GDM1 (cell line): ENCODE measurements at regions not wholly inside any gene's neighbourhood (a gene's known extent, or its start where the extent isn't known, plus 50 kb on each side); places are given as distances from the start of the nearest gene placed in this dataset.
"Not testable (repeated sequence)": the region's sequence is repeated elsewhere in the genome, so short reads cannot be mapped to it uniquely, and the experiment has no call there.

ENCODE experiments used
- DNase-seq: peaks from one replicate; lab custom pipeline; 2025; lab: John Stamatoyannopoulos, UW

DNA sequence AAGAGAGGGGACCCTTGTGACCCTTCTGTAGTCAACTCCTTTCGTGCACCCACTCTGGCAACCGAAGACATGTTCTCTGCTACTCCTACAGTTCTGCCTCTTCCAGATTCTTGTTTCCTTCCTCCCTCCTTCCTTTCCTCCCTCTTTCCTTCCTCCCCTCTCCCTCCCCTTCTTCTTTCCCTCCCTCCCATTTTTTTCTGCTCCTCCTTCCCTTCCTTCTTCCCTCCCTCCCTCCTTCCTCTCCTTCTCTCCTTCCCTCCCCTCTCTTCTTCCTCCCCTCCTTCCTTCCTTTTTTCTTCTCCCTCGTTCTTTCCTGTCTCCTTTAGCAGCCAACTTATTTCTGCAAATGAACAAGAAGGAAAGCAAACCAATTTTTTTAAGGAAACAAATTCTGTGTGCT, 111.5 kb downstream of the NPTX2 start:
- no peak for DNase-seq

DNA sequence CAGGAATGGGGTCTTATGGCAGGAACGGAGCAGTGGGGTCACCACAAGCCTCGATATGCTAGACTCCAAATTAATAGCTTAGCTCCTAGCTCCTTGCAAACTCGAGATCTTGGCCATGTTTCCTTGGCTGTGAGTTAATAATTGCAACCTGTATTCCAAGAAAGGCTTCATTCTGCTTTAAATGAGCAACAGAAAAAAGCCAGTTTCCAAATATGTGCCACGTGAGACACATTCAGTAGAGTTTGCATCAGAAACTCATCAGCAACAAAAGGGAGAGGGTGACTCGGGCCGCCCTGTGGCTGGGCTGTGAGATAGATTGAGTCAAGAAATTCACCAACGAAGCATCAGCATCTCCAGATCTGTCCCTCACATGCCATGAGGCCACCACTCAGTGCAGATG, 112.0 kb downstream of the NPTX2 start:
- DNase-seq, result no peak

DNA sequence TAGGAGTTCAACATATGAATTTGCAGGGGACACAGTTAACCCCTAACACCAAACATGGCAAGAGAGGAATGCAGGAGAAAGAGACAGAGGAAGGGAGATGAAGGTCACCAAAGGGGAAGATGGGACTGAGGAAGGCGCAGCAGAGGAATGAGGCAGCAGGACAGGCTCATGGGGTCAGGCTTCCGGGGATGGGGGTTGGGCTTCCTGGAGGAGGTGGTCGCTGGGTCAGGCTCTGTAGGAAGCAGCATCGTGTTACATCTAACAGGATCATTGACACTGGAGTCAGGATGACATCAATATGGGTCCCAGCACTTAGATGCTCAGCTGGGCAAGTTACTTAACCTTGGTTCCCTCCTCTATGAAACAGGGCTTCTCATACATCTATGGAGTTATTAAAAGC, 113.2 kb downstream of the NPTX2 start:
- DNase-seq, result no peak

DNA sequence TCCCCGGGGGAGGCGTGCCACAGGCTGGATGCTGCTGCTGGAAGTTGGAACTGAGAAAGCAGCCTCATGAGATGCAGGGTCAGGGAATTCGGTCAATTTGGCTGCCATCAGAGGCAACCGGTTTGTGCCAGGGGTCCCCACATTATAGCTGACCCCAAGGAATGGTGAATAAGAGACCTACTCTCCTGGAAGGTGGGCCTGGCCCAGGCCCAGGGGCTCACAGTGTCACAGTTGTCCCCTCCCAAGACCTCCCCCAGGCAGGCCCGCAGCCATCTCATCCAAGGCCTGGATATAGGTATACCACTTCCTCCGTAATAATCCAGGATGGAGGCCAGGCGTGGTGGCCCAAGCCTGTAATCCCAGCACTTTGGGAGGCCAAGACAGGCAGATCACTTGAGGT, 114.6 kb downstream of the NPTX2 start:
- DNase-seq, result no peak

DNA sequence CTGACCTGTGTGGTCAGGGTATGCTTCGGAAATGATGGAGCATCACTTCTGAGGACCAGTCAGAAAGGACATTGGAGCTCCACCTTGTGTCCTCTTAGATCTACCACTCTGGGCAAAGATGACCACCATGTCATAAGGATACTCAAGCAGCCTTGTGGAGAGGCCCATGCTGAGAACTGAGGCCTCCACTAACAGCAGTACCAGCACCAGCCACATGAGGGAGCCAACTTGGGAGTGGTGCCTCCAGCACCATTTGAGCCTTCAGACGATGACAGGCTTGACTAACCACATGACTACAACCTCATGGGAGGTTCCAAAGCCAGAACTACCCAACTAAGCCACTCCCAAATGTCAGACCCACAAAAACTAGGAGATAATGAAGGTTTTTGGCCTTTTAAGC, 116.0 kb downstream of the NPTX2 start:
- DNase-seq, result peak; percentile 48

DNA sequence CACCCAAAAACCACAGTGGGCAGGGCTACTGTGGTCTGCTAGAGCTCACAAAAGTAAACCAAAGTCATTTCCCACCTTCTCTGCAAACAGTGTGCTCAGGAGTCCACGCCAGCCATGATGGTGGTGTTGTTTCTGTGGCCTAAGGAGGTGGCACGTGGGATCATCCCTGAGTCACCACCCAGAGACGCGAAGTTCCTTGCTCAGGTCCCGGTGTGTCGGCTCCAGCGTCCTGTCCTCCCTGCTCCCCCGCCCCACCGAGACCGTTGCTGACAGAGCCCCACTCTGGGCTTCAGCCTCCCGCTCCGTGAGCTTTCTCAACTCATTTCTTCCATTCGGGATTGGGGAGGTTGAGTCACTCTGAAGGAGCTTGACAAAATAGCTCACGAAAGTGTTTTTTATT, 118.7 kb downstream of the NPTX2 start:
- DNase-seq, result no peak

DNA sequence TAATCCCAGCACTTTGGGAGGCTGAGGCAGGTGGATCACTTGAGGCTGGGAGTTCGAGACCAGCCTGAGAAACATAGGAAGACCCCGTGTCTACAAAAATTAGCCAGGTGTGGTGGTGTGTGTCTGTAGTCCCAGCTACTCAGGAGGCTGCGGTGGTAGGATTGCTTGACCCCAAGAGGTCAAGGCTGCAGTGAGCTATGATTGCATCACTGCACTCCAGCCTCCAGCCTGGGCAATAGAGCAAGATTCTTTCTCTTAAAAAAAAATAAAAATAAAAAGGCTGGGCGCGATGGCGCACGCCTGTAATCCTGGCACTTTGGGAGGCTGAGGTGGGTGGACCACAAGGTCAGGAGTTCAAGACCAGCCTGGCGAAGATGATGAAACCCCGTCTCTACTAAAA, 119.4 kb downstream of the NPTX2 start:
- DNase-seq, result not testable (repeated sequence)

DNA sequence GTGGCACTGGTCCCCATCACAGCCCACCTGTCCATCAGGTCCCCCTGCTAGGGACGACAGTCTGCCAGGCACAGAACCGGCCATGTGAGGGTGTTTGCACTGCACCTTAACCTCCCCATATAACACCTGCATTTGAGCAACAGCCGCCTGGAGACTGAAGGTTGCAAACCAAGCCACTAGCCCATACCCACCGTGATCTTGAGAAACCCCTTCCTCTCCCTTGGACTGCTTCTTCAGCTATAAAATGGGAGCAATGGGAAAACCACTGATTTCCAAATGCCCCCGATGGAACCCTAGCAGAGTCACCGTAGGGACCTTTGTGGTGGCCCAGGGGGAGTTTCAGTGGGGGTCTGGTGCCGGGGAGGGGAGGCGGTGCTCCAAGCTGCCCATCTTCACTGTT, 120.1 kb downstream of the NPTX2 start:
- DNase-seq, result no peak

DNA sequence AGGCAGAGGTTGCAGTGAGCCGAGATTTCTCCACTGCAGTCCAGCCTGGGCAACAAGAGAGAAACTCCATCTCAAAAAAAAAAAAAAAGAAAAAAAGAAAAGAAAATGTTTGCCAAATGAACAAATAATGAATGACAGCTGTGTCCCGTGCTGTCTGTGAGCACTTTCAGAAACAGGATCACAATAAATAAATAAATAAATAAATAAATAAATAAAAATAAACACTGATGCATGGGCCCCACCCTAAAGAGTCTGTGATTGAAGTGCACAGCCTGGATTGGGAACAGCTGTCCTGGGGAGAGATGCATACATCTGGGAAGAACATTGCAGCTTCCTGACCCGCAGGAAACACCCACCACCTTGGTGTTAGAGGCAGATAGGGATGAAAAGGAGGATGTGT, 123.6 kb downstream of the NPTX2 start:
- no peak for DNase-seq

DNA sequence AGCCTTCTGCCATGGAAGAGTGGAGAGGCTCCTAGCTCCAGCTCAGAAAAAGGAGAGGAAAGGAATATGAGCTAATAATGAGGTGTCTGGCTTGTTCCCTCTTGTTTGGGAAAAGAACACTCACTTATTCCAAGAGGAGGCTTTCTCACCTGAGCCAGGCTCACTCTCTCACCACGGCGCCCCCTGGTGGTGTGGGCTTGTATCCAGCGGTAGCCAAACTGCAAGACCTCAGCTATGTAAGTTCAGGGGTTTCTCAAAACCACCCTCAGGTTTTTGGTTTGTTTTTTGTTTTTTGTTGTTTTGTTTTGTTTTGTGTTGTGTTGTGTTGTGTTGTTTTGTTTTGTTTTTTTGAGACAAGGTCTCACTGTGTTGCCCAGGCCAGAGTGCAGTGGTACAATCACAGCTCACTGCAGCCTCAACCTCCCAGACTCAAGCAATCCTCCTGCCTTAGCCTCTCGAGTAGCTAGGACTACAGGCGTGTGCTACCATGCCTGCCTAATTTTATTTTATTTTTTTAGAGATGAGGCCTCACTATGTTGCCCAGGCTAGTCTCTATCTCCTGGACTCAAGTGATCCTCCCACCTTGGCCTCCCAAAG, 124.0 kb downstream of the TMEM130 start:
- DNase-seq, result peak; percentile 37

DNA sequence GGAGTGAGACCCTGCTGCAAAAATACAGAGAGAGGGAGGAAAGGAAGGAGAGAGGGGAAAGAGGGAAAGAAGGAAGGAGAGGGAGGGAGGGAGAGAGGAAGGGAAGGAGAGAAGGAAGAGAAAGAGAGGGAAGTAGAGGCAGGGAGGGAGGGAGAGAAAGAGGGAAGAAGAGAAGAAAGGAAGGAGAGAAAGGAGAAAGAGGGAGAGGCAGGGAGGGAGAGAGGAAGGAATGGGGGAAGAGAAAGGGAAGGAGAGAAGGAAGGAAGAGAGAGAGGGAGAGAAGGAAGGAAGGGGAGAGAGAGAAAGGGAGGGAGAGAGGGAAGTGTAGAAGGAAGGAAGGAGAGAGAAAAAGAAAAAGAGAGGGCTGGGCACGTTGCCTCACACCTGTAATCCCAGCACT, 121.7 kb downstream of the TMEM130 start:
- no peak for DNase-seq

DNA sequence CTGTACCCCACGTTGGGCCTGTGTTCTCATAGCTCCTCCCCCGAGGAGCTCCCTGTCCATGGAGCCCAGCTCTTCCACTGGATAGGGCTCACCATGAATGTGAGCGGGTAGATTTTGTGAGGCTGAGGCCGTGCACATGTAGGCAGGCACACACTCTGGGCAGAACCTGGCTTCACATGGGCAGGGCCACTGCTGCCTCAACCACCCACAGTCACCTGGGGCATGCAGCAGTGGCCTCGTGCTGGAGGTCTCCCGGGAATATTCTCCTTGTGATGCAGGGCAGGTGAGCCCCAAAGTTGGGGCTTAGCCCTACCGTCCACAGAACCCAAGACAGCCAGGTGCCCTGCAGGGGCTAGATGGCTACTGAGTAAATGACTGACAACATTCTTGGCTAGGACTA, 116.6 kb downstream of the TMEM130 start:
- no peak for DNase-seq

DNA sequence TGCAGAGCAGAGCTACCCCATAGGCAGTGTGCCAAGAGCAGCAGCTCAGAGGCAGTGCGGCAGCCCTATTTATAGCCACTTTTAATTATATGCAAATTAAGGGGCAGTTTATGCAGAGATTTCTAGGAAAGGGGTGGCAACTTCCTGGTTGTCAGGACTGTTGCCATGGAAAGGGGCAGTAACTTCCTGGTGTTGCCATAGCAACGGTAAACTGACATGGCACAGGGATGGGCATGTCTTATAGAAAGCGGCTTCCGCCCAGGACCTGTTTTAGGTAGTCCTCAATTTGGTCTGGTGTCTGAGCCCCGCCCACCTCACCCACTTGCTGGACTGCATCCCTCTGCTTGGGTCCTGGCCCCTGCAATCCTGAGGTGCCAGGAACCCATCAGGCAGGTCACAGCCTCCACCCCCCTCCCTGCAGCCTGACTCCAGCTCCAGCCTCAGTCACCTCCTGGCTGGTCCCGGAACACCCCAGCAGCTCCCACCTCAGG, 115.8 kb downstream of the TMEM130 start:
- DNase-seq, result no peak

DNA sequence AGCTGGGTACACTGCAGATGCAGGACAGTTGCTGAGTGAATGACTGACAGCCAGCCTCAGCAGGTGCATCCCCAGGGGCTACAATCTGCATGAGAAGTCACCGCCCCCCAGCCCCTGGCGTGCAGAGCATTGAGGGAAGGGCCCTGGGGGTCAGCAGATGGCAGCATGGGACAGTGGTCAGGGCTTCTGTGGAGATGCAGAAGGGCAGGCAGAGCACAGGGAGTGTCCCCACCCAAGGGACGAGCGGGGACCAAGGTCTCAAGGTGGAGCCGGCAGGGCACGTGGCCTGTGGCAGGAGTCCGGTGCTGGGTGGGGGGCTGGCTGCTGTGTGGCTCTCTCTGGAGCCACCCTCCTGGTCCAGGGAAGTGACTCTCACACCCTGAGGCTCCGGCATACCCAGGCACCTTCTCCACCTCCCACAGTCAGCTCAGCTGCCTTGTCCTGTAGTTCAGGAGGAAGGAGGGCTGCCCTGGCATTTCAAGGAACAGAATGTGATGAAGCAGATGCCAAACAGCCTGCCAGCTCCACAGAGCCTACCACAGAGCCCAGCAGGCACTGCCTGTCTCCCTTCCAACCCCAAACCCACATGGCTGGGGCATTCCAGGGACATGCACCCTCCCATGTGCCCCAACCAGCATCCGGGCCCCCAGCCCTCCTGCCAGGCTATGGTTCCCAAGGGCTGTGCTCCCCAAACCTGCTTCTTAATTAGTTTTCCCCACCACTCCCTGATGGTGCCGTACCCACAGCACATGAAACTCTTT, 114.5 kb downstream of the TMEM130 start:
- DNase-seq, result no peak

DNA sequence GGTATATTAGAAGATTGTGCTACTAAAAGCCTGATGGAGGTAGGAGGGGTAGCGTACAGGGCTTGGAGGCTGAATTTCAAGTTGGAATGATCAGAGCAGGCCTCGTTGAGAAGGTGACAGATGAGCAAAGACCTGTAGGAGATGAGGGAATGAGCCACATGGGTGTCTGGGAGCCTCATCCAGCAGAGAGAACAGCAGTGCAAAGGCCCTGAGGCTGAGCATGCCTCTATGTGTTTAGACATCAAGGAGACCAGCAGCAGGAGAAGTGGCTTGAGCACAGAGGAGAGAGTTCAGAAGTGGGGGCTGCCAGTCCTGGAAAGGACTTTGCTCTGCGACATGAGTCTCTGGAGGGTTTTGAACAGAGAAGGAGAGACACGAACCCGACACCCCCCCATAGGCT, 111.7 kb downstream of the TMEM130 start:
- DNase-seq, result no peak

DNA sequence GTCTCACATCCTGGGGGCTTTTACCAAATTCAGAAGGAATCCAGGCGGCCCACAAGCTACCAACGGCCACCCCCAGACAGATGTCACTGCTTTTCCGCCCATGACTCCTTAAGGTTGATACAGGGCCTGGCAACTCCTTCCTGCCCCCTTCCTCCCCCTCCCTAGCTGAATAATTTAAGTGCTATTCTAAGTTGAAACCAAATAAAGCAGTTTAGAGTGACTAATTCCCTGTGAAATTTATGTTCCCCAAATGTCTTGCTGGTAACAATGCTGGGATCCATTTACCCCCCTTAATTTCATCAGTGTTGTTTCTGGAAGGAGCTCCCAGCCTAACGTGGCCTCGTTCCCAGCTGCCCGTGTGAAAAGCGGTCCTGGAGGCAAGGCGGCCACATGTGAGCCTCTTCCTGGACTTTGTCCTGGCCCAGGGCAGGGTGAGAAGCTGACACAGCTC, 109.6 kb downstream of the TMEM130 start:
- no peak for DNase-seq

DNA sequence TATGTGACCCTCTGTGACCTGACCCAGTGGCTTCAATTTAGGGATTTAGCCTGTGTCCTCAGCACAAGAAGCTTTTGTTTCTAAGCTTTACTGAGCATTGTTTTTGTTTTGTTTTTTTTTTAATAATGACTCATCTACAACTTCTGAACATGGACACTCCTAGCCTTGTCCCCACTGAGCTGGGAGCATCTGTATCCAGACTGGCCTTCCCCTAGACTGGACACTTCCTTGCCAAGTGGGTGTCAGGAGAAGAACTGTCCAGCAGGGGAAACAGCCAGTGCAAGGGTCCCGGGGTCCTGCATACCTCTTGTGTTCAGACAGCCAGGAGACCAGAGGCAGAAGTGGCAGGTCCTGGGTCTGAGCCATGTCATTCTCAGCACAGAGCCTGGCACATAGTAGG, 108.6 kb downstream of the TMEM130 start:
- no peak for DNase-seq

DNA sequence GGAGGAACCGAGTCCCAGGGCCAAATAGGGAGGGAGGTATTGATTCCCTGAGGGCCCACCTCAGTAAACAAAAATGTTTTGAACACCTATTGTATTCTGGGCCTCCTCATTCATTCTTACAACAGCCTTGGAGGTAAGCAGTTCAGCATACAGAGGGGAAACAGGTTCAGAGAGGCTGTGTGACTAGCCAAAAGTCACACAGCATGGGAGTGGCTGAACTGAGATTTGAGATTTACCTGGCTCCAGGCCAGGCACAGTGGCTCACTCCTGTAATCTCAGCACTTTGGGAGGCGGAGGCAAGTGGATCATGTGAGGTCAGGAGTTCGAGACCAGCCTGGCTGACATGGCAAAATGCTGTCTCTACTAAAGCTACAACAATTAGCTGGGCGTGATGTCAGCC, 107.2 kb downstream of the TMEM130 start:
- DNase-seq, result no peak

DNA sequence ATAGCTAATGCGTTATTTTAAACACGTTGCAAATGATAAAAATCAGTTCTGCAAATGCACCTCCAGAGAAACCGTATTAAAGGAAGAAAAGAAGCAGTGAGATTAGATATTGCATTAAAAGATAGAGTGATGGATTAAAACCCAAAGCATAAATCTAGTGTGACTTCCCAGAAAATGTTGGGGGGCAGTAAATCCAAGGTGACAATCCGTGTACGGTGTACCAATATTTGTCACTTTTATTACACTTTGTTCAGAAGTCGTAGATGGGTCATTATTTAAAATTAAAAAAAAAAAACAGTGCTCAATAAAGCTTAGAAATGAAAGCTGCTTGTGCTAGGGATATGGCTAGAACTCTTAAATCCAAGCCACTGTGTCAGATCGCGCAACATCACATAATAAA, 106.4 kb downstream of the TMEM130 start:
- no peak for DNase-seq

DNA sequence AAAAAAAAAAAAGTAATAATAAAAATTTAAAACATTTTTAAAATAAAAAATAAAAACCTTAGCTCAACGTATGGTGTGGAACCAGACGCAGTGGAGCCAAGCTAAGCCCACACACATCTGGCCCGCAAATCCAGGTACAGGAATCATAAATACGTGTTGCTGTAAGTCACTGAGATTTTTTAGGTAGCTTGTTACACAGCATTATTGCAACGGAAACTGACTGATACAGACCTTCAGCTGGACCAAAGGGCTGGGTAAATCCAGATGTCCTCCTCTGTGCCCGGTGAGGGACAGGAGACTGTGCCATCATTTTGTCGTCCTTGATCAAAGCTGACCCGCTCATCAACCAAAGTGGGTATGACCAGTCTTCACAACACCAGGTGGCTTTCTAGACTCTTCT, 104.9 kb downstream of the TMEM130 start:
- DNase-seq, result no peak

DNA sequence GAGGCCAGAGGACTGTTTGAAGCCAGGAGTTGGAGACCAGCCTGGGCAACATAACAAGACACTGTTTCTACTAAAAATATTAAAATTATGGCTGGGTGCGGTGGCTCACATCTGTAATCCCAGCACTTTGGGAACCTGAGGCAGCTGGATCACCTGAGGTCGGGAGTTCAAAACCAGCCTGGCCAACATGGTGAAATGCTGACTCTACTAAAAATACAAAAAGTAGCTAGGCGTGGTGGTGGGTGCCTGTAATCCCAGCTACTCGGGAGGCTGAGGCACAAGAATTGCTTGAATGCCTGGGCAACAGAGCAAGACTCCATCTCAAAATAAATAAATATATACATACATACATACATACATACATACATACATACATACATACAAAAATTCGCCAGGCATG, 99.7 kb downstream of the TMEM130 start:
- DNase-seq, result not testable (repeated sequence)

DNA sequence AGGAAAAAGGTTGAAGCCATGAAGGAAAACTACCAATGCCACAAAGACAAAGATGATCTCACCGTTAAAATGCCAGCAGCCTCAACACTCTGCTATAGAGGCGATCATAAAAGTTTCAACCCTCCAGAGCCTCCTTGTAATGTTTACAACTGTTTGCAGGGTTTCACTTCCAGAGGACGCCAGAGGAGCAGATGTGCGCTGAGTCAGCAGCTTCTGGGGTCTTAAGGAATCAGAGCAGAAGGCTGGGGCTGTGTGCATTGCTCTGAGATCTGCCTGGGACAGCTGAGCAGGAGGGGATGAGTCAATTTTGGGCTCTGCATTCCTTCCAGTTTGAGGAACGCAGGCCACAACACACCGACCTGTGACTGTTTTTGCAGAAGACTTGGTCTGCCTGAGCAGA, 98.3 kb downstream of the TMEM130 start:
- DNase-seq, result no peak

DNA sequence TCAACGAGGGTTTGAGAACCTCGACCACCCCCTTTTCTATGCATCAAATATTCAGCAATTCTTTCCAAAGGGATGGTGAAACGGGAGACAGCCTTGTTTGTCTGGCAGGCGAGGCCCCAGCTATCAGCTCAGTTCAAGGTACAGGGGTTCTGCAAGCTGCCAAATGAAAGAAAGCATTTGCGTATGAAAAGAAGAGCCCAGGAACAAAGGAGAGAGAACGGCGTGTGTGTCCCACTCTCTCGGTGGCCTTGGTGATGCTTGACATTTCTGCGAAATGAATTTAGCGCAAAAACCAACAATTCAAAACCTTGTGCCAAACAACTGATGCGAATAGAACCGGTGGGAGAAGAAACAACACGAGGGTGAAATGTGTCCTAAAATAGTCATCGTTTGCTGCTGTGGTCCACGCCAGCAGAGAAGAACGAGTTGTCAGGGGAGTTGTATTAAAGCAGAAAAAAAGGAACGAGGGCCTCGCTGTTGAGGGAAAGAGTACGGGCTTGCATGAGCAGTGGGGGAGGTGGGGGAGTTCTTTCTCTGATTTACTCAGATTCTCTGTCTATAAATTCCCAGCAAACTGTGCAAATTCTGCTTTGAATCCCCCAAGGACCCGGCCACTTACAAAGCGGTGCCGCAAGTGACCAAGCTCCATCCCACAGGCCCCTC, 97.7 kb downstream of the TMEM130 start:
- no peak for DNase-seq
